Frontal cortex (tissue), 3 donors: ENCODE measurements at regions not wholly inside any gene's neighbourhood (a gene's known extent, or its start where the extent isn't known, plus 50 kb on each side); places are given as distances from the start of the nearest gene placed in this dataset.

Experiments used
- DNase-seq, 2 donors: peaks; one replicate each; pipeline ENCODE4 v3.0.0; 2012; ENCODE audit warnings: low spot score in 2 of 2
- FAIRE-seq: peaks from 2 replicates; lab custom pipeline; 2012; peaks lifted over from hg19 to GRCh38; lab: Jason Lieb, UNC
- donor health status: control.
- donor health status: control.
- donor health status: control.

DNA sequence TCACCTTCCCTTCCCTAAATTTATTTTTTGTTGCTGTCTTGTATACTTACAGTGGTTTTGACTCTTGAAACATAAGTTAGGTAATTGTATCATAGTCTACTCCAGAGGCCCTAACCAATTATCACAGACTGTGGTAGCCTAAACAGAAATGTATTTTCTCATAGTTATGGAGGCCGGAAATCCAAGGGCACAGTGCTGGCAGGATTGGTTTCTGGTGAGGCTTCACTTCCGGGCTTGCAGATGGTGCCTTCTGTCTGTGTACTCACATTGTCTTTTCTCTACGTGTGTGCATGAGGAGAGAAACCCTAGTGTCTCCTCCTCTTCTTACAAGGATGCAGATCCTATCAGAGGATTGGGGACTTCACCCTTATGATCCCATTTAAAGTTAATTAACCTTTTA, 290.2 kb upstream of the KCNMB2 start:
- FAIRE-seq (no peak), DNase-seq (no peak)

DNA sequence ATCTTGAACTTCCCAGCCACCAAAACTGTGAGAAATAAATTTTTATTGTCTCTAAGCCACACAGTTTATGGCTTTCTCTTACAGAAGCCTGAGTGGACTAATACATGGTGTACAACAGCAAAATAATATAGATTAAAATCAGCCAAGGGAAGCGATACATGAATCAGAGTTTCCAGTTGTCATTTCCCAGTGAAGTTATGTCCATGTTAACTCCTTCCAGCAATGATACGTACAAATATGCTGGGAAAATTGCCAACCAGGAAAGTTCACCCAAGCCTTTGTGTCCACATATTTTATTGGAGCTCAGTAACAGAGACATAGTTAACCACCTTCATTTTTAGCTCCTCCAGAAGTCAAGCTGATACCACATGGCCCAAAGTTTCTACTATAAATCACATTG, 280.9 kb upstream of the KCNMB2 start:
- no peak for DNase-seq
- no peak for FAIRE-seq

DNA sequence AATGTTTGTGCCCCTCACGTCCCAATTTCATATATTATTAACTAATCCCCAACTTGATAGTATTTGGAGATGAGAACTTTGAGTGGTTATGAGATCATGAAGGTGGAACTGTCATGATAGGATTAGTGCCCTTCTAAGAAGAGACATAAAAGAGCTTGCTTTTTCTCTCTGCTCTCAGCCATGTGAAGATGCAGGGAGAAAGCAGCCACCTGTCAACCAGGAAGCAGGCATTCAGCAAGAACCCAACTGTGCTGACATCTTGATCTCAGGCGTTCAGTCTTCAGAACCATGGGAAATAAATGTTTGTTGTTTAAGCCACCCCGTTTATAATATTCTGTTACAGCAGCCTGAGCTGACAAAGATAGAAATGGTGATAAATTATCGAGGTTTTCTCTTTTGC, 278.7 kb upstream of the KCNMB2 start:
- FAIRE-seq: no peak
- no peak for DNase-seq

DNA sequence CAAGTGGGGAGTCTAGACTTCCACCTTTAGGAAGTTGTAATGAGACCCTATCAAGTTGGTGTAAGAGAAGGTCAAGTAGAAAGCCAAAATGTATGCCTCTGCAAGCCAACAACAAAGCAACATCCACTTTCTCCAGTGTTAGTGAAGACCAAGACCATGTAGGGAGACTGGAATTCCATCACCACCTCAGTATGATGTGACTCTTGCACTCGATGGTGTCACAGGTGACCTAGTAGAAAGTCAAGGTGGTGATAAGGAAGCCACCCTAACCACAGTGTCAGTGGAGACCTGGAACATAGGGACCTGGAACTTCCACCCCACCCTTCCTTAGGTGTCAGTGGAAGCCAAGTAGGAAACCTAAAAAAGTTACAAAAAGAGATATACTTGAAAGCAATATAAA, 278.1 kb upstream of the KCNMB2 start:
- FAIRE-seq (no peak), DNase-seq (no peak)

DNA sequence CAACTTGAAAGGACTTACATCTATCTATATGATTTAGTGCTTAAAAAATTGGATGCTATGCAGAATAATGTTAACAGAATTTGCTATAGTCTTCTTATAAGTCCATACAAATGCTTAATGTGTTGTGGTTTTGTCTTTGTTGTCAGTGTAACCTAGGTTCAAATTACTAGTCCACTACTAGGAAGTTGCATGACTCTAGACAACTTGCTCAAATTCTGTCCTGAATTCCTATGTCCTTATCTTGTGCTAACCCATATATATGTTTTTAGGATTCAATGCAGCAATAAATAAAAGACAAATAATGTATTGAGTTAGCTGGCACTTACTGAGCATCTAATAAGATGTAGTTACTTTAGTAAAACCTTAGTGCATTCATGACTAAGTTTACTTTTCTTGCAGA, 276.5 kb upstream of the KCNMB2 start:
- FAIRE-seq: no peak
- no peak for DNase-seq

DNA sequence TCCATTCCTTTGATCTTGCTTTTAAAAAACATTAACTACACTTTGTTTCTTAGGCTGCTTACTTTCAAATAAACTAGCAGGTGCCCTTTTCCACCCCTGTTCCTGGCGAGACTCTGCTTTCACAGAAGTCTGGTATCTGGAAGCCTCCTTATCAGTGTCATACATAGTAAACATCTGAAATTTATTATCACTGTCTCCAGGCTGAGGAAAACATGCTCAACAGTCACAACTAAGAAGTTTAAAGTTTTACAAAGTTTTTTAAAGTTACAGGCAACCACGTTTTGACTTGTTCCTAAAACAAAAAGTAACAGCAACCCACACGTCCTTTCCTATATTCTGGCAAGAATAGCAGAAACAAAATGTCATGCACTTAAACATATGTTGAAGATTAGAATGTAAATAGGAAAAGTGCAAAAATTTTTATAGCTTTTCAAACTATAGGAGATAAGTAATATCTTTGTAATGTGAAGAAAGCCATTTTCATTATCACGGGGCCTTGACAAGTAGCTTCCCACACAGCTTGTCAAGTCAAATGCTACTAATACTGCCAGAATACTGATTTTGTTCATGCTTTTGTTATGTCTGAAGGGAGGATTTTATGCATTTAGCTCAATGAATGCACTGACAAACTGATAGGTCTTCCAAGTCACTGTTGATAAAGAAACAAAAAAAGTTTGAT, 275.2 kb upstream of the KCNMB2 start:
- FAIRE-seq: no peak
- no peak for DNase-seq

DNA sequence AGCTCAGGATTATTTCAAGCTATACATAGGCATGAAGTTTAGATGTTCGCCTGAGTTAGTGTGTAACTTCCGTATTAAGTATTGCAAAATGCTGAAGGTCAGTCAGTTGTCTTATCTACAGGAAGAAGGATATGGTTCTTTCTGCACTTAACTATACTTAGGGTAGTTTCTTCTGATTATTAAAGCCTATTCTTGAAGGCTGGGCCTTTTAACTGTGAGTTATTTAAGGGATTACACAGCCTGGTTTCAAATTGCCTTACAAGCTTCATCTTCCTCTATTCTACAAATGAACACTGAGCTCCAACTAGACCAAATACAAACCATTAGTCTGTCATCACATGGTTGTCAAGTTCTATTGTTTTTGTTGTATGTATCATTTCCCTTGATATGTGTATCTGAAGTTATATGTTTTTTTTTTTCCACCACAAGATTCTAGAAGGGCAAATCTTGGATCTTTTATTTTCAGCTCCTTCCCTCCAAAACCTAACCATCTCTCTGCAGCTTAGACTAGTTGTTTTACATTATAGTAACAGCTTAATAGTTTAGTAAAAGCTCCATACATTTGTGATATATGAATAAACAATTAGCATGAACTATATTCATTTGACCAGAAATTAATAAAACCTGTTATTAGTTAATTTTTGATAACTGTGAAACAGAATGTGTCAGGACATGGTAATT, 272.9 kb upstream of the KCNMB2 start:
- peak; percentile 24 for FAIRE-seq
- DNase-seq: no peak

DNA sequence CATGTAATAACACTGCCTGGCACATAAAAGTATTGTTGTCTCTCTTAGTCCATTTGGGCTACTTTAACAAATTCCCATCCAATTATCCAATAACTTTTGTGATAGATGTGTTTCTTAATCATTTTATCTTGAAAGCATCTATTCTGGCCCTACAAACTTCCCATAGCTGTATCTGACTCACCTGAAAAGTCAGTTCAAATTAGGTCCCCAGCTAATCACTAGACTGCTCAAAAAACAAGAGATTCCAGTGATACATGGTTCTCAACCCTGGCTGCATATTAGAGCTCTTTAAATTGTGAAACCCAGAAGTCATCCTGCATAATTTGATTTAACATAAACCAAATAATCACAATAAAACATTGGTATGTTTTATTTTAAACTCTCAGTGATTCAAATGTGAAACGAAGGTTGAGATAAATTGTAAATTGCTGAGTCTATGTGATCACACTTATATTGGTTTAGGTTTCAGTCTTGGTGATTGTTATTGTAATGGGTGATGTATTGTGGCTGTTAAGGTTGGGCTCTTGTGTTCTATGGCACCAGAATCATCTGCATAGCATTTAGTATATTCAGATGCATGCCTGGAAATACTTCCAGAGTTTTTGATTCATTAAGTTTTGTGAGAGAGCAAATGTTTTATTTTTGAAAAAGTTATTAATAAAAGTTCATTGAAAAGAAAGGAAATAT, 268.9 kb upstream of the KCNMB2 start:
- no peak for DNase-seq
- FAIRE-seq: no peak

DNA sequence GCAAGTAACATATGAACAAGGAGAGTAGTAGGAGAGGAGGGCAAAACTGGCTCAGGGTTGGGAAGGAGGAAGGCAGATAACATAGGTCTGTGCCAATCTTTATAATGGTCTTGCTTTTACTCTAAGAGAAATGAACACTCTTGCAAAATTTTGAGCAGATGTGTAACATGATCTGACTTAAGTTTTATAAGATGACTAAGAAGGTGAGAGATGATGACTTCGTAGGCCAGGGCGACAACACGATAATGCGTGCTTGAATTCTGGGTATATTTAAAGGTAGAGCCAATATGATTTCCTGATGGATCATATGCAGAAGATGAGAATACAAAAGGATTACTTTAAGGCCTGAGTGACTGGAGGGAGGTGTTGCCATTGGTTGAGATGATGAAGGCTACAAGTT, 265.4 kb upstream of the KCNMB2 start:
- FAIRE-seq: no peak
- no peak for DNase-seq

DNA sequence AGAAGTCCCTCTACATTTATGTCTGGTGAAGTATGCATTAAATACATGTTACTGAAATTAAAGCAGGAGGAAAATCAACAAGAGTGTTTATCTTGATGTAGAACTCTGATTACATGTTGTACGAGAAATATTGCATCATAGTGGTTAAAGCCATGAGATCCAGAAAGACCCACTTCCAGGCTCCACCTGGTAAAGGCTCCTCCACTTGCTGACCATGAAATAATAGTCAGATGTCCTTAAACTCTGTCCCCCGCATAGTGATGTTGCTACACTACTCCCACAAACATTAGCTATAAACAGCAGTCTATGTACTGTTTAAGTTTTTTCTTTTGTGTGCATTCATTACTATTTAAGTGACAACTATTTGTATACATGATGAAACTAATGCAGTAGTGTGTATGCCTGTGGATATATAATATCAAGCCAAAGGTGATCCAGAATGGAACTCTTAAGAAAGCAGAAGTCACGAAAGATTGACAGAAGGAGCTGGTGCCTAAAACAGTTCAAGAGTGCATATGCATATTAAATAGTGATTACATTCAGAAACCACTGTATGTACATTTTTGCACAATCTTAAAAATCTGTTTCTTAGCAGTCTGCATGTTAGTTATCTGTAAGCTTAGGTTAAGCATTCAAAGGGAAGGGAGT, 264.4 kb upstream of the KCNMB2 start:
- DNase-seq (no peak), FAIRE-seq (no peak)

DNA sequence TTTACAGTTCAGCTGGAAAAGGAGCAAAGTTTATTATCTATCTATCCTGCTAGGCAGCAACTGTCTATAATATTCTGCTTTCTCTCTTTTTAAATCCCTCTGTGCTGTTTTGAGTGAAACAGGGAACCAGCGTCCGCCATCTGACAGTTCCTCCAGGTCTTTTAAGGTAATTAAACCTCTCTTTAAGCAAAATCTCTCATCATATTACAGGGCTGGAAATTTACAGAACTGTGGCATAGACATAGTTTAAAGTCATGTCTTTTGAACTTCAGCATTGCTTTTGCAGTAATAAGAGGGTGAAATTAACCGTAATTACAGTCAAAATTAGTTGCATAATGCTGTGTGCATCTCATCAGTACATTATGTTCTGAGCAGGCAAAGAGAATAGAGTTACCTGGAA, 263.4 kb upstream of the KCNMB2 start:
- FAIRE-seq (no peak), DNase-seq (no peak)

DNA sequence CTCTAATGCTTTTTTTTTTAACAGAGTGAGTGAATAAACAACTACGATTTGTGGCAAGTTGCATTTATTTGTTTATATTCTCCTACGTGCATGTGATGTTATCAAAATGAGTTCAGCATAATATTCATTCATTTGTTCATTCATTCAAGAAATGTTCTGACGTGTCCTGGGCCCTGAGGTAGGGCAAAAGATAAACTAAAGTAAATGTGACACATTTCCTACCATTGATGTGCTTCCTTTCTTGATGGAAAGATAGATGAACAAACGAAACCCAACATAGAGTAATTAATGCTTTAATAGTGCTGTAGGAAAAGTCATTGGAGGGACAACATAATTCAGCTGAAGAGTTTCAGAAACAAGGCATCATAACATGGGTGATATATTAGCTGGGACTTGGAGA, 261.5 kb upstream of the KCNMB2 start:
- FAIRE-seq: no peak
- no peak for DNase-seq

DNA sequence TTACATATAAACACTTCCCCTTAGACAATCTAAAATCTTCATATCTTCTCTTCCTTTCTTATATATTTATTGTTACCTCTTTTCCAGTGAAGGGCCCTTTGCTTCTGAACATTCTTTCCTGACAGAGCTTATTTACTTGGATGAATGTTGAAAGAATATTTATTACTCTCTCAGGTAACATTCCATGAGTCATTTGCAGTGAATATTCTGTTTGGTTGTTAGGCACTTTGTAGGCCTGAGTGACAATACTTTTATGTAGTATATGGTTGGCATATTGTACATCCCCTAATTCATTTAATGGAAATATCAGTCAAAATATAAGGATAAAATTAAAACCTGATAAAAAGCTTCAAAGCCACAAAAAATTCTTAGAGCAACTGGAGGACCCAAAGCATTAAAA, 260.9 kb upstream of the KCNMB2 start:
- FAIRE-seq (no peak), DNase-seq (no peak)

DNA sequence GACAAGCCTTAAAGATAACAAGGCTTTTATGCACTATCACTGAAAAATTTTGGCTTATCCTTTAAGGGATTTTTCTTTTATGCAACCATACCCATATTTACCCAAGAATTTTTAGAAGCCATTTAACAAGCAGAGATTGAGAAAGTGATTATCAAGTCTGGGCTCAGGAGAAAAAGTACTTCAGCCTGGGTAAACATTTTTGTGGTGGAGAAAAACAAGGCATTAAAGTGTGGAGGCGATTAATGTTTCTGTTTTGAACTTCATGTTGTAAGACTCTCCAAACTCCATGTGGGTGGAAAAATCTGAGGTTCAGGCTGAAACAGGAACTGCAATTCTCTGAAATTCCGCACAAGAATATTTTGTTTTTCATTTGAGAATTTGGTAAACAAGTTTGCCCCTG, 260.4 kb upstream of the KCNMB2 start:
- DNase-seq (no peak), FAIRE-seq (no peak)

DNA sequence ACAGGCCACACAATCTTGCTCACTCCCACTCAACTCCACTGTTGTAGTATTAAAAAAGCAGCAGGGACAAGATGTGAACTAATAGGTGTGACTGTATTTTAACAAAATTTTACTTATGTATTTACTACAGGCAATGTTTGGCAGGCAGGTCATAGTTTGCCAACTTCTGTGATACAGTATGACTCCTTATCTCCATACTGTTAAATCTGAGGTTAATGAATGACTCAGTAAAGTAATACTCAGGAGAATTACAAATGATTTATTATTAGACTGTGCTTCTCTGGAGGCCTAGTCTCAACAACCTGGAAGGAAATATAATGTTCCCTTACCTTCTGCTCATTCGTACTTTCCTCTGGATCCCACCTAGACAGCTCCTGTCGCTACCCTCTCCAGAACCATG, 258.6 kb upstream of the KCNMB2 start:
- FAIRE-seq: no peak
- no peak for DNase-seq

DNA sequence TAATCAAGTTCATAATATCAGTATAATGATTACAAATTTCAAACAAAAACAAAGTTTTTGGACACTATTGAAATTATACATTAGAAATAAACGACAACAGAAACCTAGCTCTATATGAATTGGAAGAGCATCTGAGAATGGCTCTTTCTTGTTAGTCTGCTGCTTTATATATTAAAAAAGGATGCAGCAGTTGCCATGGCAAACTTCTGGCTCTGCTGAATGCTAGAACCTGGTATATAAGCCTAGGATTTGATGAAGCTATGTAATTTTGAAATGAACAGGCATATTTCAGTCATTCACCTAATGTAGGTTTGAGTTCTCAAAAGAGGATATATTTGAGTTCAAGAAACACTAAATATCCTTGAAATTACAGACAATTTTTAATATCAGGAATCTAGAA, 252.7 kb upstream of the KCNMB2 start:
- no peak for DNase-seq
- no peak for FAIRE-seq

DNA sequence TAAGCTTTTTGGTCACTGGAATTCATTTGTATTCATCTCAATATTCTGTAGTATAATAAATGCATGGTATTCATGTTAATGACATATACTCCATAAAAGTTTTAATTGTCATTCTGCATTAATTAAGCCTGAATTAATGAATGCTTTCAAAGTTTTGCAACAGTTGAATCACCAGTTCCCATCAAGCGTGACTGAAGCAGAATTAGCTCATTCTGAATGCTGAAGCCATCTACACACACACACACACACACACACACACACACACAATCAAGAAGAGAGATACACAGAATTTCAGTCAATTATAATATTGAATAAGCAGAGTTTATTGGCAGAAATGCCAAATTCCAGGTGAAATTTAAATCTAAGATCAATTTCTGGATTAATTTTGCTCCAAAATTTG, 252.1 kb upstream of the KCNMB2 start:
- no peak for FAIRE-seq
- no peak for DNase-seq

DNA sequence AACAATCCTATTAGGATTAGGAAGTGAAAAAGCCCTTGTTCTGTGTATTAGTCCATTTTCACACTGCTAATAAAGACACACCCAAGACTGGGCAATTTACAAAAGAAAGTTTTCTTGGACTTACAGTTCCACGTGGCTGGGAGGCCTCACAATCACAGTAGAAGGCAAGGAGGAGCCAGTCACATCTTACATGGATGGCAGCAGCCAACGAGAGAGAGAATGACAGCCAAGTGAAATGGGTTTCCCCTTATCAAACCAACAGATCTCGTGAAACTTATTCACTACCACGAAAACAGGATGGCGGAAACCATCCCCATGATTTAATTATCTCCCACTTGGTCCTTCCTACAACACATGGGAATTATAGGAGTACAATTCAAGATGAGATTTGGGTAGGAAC, 248.2 kb upstream of the KCNMB2 start:
- DNase-seq (no peak), FAIRE-seq (no peak)

DNA sequence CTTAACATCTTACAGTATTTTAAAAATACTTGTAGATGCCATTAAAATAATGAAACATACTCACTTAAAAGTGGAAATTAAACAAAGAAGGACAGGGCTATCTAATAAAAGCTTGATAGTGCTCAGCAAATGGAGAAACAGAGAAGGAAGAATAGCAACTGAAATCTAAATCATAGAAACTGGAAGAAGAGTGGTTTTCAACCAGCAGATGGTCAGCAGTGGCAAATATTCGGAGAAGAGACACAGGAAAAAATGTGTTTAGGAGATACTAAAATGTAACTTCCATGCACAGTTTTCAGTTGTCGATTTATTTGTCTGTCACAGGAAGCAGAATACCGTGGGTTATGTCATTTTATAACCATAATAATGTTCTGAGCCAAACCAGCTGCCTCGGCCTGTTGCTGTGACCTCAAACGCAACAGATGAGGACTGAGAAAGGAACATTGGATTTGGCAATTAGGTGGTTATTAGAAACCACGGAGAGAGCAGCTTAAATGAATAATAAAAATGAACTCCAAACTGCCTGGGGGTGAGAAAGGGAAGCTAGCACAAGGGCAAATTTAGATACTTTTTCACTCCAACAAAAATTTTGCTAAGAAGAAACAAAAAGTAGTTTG, 246.6 kb upstream of the KCNMB2 start:
- DNase-seq: no peak
- no peak for FAIRE-seq

DNA sequence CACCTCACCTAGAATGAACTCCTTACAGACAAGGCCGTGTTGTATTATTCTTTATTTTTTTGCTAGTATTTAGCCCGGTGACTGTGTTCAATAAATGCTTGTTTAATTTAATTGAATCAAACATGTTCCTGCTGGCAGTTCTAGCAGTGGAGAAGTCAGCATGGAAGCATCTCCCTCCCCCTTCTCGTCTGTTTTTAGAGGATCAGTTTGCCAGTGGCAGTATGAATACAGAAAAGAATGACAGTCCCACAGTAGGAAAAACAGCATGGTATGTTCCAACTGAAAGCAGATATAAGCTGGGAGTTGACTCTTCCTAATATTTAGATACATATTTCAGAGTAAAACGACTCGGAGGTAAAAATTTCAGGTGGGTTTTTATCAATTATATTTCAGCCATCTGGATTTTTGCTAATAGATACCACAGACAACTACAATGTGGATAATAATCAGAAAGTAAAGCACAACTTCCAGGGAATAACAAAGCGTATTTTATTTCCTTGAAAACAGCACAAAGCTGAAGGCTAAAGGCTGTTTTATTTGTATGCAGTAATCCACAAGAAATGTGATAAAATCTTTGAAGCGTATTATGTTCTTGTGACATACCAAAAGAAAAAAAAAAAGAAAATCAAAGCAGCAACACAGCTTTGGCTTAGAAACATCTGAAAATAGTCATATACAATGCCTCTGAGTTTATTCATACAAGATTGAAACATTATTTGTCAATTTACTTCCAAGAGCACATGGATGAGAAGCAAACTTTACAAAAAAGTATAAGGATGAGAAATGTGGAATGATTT, 244.5 kb upstream of the KCNMB2 start:
- FAIRE-seq (no peak), DNase-seq (no peak)
